ENCODE measurements at regions not wholly inside any gene's neighbourhood (a gene's known extent, or its start where the extent isn't known, plus 50 kb on each side); places are given as distances from the start of the nearest gene placed in this dataset.

DNA sequence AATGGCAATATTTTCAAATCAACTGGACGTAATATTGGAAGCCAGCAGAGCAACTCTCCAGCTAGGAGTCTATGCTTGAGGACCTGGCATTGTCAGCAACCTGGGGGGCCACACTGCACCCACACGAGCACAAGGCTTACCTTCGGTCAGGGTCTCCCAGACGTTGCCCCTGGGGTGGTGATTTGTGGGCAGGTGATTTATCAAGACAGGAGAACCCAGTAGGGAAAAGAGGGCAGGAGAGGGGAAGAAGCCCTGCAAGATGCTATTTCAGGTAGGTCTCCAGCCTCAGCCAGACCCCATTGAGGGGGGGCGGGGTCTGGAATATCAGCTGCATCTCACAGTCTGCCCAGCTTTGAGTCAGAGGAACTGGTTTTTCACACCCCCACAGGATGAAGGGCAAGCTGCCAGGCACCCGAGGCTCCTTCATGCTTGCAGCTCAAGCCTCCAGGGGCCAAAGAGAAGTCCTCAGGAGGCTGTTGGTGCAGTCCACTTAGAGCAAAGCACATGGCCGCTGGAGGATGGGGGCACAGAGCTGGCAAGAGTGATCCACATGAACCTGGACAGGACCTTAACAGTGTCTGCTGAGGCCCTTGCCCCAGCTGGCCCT lies 80.9 kb upstream of the UQCRFS1 start:
- DNase-seq (ENCODE audit: low spot score): no peak
- Mint-ChIP-seq H3K4me1 (ENCODE audit: unreplicated experiment) (no peaks in the 10 kb centered on the region), H3K36me3 (ENCODE audit: low read depth, unreplicated experiment) (no peaks in the 10 kb centered on the region), H3K27ac (ENCODE audit: unreplicated experiment) (no peak overlapping the region), H3K4me3 (ENCODE audit: unreplicated experiment) (no peak overlapping the region), H3K9me3 (ENCODE audit: unreplicated experiment) (no peaks in the 10 kb centered on the region), H3K27me3 (ENCODE audit: unreplicated experiment) (peaks cover 9% of the 10 kb centered on the region)
- TF ChIP-seq, protein P1, sequence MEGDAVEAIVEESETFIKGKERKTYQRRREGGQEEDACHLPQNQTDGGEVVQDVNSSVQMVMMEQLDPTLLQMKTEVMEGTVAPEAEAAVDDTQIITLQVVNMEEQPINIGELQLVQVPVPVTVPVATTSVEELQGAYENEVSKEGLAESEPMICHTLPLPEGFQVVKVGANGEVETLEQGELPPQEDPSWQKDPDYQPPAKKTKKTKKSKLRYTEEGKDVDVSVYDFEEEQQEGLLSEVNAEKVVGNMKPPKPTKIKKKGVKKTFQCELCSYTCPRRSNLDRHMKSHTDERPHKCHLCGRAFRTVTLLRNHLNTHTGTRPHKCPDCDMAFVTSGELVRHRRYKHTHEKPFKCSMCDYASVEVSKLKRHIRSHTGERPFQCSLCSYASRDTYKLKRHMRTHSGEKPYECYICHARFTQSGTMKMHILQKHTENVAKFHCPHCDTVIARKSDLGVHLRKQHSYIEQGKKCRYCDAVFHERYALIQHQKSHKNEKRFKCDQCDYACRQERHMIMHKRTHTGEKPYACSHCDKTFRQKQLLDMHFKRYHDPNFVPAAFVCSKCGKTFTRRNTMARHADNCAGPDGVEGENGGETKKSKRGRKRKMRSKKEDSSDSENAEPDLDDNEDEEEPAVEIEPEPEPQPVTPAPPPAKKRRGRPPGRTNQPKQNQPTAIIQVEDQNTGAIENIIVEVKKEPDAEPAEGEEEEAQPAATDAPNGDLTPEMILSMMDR (IDR thresholded peaks at IDR 0.05; ENCODE audit: unreplicated experiment): no peak

DNA sequence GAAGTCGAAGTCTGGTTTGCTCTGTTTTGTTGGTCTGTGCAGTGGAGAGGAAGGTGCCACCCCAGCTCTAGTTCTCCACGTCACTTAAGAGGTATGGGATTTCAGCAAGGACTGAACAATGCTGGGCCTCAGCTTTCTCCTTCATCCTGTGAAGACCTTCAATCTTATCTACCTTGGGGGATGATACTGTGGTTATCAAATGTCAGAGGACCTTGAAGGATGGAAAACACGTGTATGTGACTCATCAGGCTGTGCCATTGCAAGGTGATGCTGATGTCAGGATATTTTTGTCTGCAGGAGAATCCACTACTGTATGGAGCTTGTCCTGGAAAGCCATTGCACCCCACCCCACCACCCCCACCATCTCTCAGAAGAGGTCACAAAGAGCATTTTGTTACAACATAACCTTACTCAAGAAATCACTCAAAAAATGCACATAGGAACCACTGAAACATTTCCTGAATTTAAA lies 81.4 kb upstream of the UQCRFS1 start:
- Mint-ChIP-seq H3K4me3 (ENCODE audit: unreplicated experiment) (no peak overlapping the region), H3K9me3 (ENCODE audit: unreplicated experiment) (no peaks in the 10 kb centered on the region), H3K4me1 (ENCODE audit: unreplicated experiment) (no peaks in the 10 kb centered on the region), H3K36me3 (ENCODE audit: low read depth, unreplicated experiment) (no peaks in the 10 kb centered on the region), H3K27ac (ENCODE audit: unreplicated experiment) (no peak overlapping the region), H3K27me3 (ENCODE audit: unreplicated experiment) (peaks cover 9% of the 10 kb centered on the region)
- TF ChIP-seq, protein P1 (IDR thresholded peaks at IDR 0.05; ENCODE audit: unreplicated experiment): no peak
- DNase-seq (ENCODE audit: low spot score): no peak

- Mint-ChIP-seq H3K27ac (ENCODE audit: unreplicated experiment) (no peak overlapping the region), H3K27me3 (ENCODE audit: unreplicated experiment) (peaks cover 11% of the 10 kb centered on the region), H3K36me3 (ENCODE audit: low read depth, unreplicated experiment) (no peaks in the 10 kb centered on the region), H3K4me1 (ENCODE audit: unreplicated experiment) (no peaks in the 10 kb centered on the region), H3K4me3 (ENCODE audit: unreplicated experiment) (no peak overlapping the region), H3K9me3 (ENCODE audit: unreplicated experiment) (no peaks in the 10 kb centered on the region)
- TF ChIP-seq, protein P1 (IDR thresholded peaks at IDR 0.05; ENCODE audit: unreplicated experiment): no peak
- no peak for DNase-seq (ENCODE audit: low spot score)
Measured at GRCh38 chr19:29295285-29295684, 82.3 kb upstream of the UQCRFS1 start.

DNA sequence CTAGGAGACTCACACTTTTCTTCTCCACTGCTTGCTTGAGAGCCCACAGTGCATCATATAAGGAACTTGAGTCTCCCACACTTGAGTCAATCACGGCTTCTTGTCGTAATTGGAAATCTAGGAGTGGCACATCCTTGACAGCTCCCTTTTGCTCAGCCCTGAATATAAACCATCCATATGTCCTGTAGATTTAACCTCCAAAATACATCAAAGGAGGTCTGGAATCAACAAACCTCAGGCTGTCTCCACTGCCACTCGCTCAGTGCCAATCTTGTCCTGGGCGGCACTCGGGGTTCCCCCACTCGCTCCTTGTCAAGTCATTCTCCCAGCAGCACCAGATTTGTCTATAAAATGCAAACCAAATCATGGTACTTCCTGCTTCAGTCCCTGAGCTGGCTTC lies 84.4 kb upstream of the UQCRFS1 start:
- peaks cover 8% of the 10 kb centered on the region for H3K27me3 Mint-ChIP-seq (ENCODE audit: unreplicated experiment)
- H3K4me1 Mint-ChIP-seq (ENCODE audit: unreplicated experiment): no peaks in the 10 kb centered on the region
- H3K4me3 Mint-ChIP-seq (ENCODE audit: unreplicated experiment): no peak overlapping the region
- no peak overlapping the region for H3K27ac Mint-ChIP-seq (ENCODE audit: unreplicated experiment)
- no peaks in the 10 kb centered on the region for H3K36me3 Mint-ChIP-seq (ENCODE audit: low read depth, unreplicated experiment)
- TF ChIP-seq, protein P1 (IDR thresholded peaks at IDR 0.05; ENCODE audit: unreplicated experiment): no peak
- H3K9me3 Mint-ChIP-seq (ENCODE audit: unreplicated experiment): no peaks in the 10 kb centered on the region
- DNase-seq (ENCODE audit: low spot score): no peak

DNA sequence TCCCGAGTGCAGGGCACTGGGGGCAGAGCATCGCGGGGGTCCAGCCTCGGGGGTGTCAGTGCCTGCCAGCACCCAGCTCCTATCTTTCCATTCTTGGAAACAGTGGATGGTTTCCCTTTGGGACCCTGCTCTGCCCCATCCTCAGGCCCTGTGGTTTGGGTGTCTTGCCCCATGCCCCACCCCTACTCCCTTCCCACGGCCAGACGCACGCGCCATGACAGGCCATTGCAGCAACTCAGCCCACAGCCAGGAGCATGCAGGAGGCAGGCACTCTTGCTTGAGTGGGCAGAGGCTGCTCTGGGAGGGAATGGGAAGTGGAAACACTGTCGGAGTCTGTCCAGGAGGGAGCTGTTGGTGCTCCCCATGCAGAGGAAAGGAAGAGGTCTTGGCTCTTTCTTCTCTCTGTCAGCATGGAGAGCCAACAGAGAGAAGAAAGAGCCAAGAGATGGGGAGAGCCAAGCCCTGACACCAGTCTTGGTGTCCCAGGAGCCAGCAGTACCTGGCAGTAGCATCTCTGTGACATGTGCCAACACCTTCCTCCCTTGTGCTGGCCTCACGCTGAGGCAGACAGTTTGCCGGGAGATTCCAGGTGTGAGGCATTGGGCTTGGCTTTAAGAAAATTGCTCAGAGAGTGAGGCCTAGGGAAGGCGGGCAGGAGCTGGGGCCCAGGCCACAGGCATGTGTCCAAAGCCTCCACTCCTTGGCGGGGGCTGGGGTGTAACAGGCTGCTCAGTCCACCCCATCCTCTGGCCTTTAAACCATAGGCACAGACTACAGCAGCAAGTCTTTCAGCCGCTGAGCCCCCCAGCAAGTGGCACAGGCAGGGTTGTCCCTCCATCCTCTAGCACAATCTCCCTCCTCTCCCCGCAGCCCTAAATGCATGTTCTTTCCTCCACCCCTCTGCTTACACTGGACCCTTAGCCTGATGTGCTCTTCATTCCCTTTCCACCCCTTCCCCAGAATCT lies 86.7 kb upstream of the UQCRFS1 start:
- Mint-ChIP-seq H3K4me3 (ENCODE audit: unreplicated experiment) (no peak overlapping the region), H3K27ac (ENCODE audit: unreplicated experiment) (no peak overlapping the region), H3K36me3 (ENCODE audit: low read depth, unreplicated experiment) (no peaks in the 10 kb centered on the region), H3K27me3 (ENCODE audit: unreplicated experiment) (peaks cover 8% of the 10 kb centered on the region), H3K9me3 (ENCODE audit: unreplicated experiment) (no peaks in the 10 kb centered on the region), H3K4me1 (ENCODE audit: unreplicated experiment) (no peaks in the 10 kb centered on the region)
- TF ChIP-seq, protein P1 (IDR thresholded peaks at IDR 0.05; ENCODE audit: unreplicated experiment): no peak
- DNase-seq (ENCODE audit: low spot score): no peak

Measured in endothelial cell (in vitro differentiated cells).